GM19023 (cell line): ENCODE measurements at regions not wholly inside any gene's neighbourhood (a gene's known extent, or its start where the extent isn't known, plus 50 kb on each side); places are given as distances from the start of the nearest gene placed in this dataset.
"Not testable (repeated sequence)": the region's sequence is repeated elsewhere in the genome, so short reads cannot be mapped to it uniquely, and the experiment has no call there.

Experiments
- ATAC-seq: cut with Tn5 transposase; IDR thresholded peaks from one replicate; pipeline ENCODE4 v1.9.1; 2021; ENCODE audit warnings: mild to moderate bottlenecking, moderate library complexity; ENCODE audit not compliant: unreplicated experiment

- no peak for ATAC-seq
Measured at GRCh38 chr7:19958309-19958896, 185.0 kb upstream of the TMEM196 start.

- no peak for ATAC-seq
Measured at GRCh38 chr7:19957664-19958063, 184.2 kb upstream of the TMEM196 start.

GRCh38 chr7:19954166-19954565, 180.7 kb upstream of the TMEM196 start:
- not testable (repeated sequence) for ATAC-seq

DNA sequence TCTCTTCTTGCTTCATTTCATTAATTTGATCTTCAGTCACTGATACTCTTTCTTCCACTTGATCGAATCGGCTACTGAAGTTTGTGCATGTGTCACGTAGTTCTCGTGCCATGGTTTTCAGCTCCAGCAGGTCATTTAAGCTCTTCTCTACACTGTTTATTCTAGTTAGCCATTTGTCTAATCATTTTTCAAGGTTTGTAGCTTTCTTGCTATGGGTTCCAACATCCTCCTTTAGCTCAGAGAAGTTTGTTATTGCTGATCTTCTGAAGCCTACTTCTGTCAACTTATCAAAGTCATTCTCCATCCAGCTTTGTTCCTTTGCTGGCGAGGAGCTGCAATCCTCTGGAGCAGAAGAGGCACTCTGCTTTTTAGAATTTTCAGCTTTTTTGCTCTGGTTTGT, 180.0 kb upstream of the TMEM196 start:
- ATAC-seq: not testable (repeated sequence)

GRCh38 chr7:19948160-19948559, 174.7 kb upstream of the TMEM196 start:
- ATAC-seq: no peak

DNA sequence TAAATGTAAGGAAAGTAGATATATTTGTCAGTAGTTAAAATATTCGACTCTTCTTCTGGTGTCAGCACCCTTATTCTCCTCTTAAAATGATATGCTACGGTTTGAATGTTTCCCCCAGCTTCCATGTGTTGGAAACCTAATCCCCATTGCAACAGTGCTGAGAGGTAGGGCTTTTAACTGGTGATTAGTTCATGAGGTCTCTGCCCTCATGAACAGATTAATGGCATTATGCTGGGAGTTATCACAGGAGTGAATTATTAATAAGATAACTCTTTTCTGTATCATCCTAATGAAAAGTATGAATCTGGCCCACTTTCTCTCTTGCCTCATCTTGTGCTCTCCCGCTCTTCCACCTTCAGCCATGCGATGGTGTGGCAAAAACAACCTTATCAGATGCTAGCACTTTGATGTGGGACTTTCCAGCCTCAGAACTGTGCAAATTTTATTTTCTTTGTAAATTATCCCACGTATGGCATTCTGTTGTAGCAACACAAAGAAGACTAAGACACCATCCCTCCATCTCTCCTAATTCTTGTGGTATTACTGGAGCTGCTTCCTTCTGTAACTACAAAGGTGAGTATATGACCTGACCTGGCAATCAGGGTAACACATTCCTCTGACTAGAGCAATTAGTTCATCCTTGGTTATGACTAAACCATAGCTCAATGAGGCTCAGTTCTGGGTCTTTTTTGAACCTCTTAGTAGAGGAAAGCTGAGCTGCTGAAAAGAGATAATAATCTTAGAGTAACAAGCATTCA, 171.1 kb upstream of the TMEM196 start:
- ATAC-seq: no peak

- no peak for ATAC-seq
Measured at GRCh38 chr7:19939746-19940145, 166.3 kb upstream of the TMEM196 start.

DNA sequence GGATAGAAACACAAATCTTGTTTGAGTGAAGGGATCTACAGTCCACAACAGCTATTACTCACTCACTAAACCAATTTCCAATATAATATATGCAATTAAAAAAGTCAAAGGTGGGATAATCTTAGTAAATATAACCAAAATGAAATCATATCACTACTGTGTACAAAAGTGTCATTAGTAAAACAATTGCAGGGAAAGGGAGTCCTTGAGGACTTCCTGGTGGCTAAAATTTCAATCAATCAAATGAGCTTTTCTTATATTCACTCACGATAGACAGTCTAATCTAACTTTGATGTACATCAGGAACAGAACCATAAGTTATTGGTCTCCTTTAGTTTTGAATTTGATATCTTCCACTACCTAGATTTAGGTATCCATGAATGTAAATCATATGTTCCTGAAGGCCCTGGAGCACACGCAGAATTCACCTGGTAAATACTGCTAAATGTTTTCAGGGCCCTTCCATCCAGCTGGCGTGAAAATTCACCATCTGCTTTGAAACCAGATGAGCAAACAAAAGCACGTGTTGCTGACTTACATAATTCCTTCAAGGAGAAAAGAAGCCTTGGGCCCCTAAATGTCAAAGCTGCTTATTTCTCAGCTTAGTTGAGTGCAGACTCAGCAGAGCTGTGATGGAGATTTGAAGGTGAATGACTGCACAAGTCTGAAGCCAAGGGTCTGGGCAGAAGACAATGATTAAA, 159.3 kb upstream of the TMEM196 start:
- ATAC-seq: no peak

- ATAC-seq: no peak
Measured at GRCh38 chr7:19930851-19931250, 157.4 kb upstream of the TMEM196 start.

DNA sequence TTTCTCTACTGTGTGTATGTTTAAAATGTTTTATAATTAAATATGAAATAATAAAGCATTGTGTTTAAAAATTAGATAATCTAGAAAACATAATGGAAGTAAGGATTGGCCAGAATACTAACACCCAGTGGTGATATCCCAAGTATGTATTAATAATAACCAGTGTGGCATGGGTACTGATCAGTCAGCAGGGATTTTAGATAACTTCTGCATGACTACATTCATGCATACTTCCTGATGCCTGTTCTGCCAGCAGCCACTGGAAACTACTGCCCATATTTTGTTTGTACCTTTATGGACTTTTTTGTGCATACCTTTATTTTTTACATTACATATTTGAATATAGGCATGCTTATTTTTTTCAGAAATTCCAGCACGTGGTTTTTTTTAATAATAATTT, 156.6 kb upstream of the TMEM196 start:
- ATAC-seq: no peak

GRCh38 chr7:19928247-19928646, 154.8 kb upstream of the TMEM196 start:
- peak; percentile 88 for ATAC-seq

DNA sequence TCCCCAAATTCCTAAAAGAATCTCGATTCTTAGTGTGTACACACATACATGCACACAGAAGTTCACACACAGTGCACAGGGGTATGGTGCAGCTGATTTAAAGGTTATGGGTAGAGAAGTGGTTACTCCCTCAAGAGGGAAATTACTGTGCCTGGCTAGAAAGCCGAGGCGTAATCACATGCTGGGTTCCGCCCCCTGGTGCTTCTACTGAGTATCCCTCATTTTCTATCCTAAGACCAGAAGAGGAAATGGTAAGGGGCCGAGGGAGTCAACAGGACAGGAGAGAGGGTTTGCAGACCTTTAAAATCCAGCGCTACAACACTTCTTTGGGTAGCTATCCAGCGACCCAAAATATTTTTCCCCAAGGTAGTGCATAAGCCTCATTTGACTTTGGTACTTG, 147.3 kb upstream of the TMEM196 start:
- ATAC-seq: no peak

- no peak for ATAC-seq
Measured at GRCh38 chr7:19920166-19920565, 146.7 kb upstream of the TMEM196 start.

DNA sequence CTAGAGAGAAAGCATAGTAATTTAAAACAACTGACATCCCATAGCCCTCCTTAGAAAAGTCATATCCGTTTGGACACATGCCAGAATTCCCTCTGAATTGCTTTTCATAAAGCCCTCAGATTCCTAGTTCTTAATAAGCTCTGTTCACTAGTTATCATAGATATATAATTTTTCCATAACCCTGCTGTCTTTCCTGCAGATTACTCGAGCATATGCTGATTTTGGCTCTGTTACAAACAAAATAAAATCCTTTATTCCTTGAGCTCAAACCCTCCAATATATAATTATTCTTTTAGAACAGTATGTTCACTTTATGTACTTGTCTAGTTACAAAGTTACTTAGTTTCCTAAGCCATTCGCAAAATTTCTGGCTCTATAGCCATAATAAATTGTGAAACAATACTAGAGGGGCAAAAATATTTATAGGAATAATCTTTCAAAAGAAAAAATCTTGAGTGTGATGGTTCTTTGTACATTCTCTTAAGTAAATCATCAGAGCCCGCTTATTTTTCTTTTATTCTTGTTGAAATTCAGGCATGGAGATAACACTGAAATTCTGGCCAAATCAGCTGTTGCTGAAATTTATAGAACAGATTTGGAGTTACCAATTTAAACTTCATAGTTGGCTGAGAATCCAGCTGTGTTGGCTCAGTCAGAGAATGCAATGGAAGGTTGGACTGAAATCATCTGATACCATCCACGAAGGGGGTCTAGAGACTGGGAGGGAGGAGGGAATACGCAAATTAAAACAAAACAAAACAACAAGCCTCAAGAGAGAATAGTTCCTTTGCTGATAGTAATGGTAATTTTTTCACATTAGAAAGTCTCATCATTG, 146.1 kb upstream of the TMEM196 start:
- ATAC-seq: no peak

DNA sequence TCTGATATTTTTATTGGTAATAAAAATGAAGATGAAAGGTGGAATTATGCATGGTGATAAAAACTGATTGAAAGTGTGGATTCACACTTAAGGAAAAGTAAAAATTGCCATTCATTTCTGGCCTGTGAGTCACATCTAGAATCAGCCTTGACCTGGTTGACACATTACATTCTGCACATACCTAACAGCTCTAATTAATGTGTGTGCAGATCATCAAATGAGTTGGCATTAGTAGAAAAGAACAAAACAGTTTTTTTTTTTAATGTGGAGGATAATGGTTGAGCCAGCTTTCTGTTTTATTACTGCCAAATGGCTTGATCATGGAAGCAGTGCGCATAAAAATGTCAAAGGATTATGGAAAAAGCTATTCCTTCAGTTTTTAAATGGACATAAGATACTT, 142.6 kb upstream of the TMEM196 start:
- ATAC-seq: no peak

GRCh38 chr7:19915596-19915995, 142.2 kb upstream of the TMEM196 start:
- no peak for ATAC-seq

GRCh38 chr7:19914866-19915265, 141.4 kb upstream of the TMEM196 start:
- no peak for ATAC-seq

- ATAC-seq: no peak
Measured at GRCh38 chr7:19900118-19900517, 126.7 kb upstream of the TMEM196 start.

GRCh38 chr7:19899529-19899928, 126.1 kb upstream of the TMEM196 start:
- no peak for ATAC-seq

GRCh38 chr7:19882893-19883292, 109.5 kb upstream of the TMEM196 start:
- ATAC-seq: not testable (repeated sequence)

DNA sequence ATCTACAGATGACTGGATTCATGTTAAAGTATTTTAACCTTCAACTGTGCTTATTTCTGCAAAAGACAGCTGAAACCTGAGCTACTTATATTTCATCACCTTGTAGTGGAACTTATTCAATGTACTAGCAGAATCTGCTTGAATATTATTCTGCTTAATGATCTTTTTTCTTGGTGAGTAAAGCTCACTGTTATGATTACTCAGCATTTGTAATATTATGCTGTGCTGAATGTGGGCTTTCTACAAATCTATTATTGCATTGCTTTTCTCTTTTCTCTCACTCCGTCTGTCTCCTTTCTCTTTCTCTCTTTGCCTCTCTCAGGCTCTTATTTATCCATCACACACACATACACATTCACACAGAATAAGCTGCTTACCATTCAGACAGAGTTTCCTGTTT, 98.7 kb upstream of the TMEM196 start:
- ATAC-seq: no peak
